Adipocyte (in vitro differentiated cells): ENCODE measurements at regions not wholly inside any gene's neighbourhood (a gene's known extent, or its start where the extent isn't known, plus 50 kb on each side); places are given as distances from the start of the nearest gene placed in this dataset.

Experiments
- DNase-seq: peaks from one replicate; pipeline ENCODE4 v3.0.0-alpha.2; 2015; ENCODE audit warnings: low read depth
- H3K27me3 ChIP-seq: replicated peaks from 2 replicates; pipeline ENCODE4 v1.7.0; 2013; ENCODE audit warnings: mild to moderate bottlenecking, low read length, moderate library complexity; ENCODE audit not compliant: control insufficient read depth, insufficient read depth
- H3K36me3 ChIP-seq: 2 replicates; pipeline ENCODE4 v1.7.0; 2013; ENCODE audit warnings: low read length, mild to moderate bottlenecking, moderate library complexity; ENCODE audit not compliant: control insufficient read depth, insufficient read depth, severe bottlenecking
- H3K4me1 ChIP-seq: 2 replicates; pipeline ENCODE4 v1.7.0; 2013; ENCODE audit warnings: mild to moderate bottlenecking, low read length, moderate library complexity; ENCODE audit not compliant: control insufficient read depth, insufficient read depth
- H3K4me3 ChIP-seq: 2 replicates; pipeline ENCODE4 v1.7.0; 2013; ENCODE audit warnings: mild to moderate bottlenecking, low read length, moderate library complexity
- H3K9ac ChIP-seq: 2 replicates; pipeline ENCODE4 v1.7.0; 2013; ENCODE audit warnings: mild to moderate bottlenecking, low read length, moderate library complexity
- H3K9me3 ChIP-seq: 2 replicates; pipeline ENCODE4 v1.7.0; 2013; ENCODE audit warnings: mild to moderate bottlenecking, low read length, moderate library complexity; ENCODE audit not compliant: control insufficient read depth

GRCh38 chr12:25780771-25781170 is 177.7 kb upstream of the RASSF8 start:
- Histone ChIP-seq H3K4me3 (no peak overlapping the region), H3K9ac (no peak overlapping the region), H3K9me3 (no peaks in the 10 kb centered on the region), H3K27me3 (no peaks in the 10 kb centered on the region), H3K4me1 (peaks cover 6% of the 10 kb centered on the region), H3K36me3 (no peaks in the 10 kb centered on the region)
- no peak for DNase-seq

- no peaks in the 10 kb centered on the region for H3K9me3 ChIP-seq
Measured at GRCh38 chr12:25781232-25781631, 177.2 kb upstream of the RASSF8 start.

GRCh38 chr12:25783566-25783965 is 174.9 kb upstream of the RASSF8 start:
- no peak overlapping the region for H3K9ac ChIP-seq
- H3K4me3 ChIP-seq, result no peak overlapping the region
- peaks cover 12% of the 10 kb centered on the region for H3K4me1 ChIP-seq
- no peak for DNase-seq
- H3K36me3 ChIP-seq, result no peaks in the 10 kb centered on the region
- no peaks in the 10 kb centered on the region for H3K27me3 ChIP-seq
- no peaks in the 10 kb centered on the region for H3K9me3 ChIP-seq

More at GRCh38 chr12:25781232-25781631, 177.2 kb upstream of the RASSF8 start:
- no peak for DNase-seq
- Histone ChIP-seq H3K9ac (no peak overlapping the region), H3K4me1 (peaks cover 1% of the 10 kb centered on the region), H3K27me3 (no peaks in the 10 kb centered on the region), H3K36me3 (no peaks in the 10 kb centered on the region), H3K4me3 (no peak overlapping the region)

GRCh38 chr12:25784669-25785068 is 173.8 kb upstream of the RASSF8 start:
- no peaks in the 10 kb centered on the region for H3K27me3 ChIP-seq
- peaks cover 22% of the 10 kb centered on the region for H3K4me1 ChIP-seq
- DNase-seq, result no peak
- H3K9ac ChIP-seq, result no peak overlapping the region
- H3K36me3 ChIP-seq, result no peaks in the 10 kb centered on the region
- H3K4me3 ChIP-seq, result no peak overlapping the region
- no peaks in the 10 kb centered on the region for H3K9me3 ChIP-seq

- Histone ChIP-seq H3K36me3 (no peaks in the 10 kb centered on the region), H3K9me3 (no peaks in the 10 kb centered on the region), H3K4me3 (no peak overlapping the region), H3K4me1 (peaks cover 27% of the 10 kb centered on the region), H3K27me3 (no peaks in the 10 kb centered on the region), H3K9ac (no peak overlapping the region)
- no peak for DNase-seq
Measured at GRCh38 chr12:25785134-25785533, 173.3 kb upstream of the RASSF8 start.

GRCh38 chr12:25787701-25788100 is 170.8 kb upstream of the RASSF8 start:
- no peak overlapping the region for H3K9ac ChIP-seq
- H3K9me3 ChIP-seq, result no peaks in the 10 kb centered on the region
- H3K36me3 ChIP-seq, result no peaks in the 10 kb centered on the region
- H3K4me3 ChIP-seq, result no peak overlapping the region
- H3K27me3 ChIP-seq, result no peaks in the 10 kb centered on the region
- DNase-seq, result no peak
- H3K4me1 ChIP-seq, result peaks cover 40% of the 10 kb centered on the region

GRCh38 chr12:25788707-25789442 is 169.6 kb upstream of the RASSF8 start:
- H3K9ac ChIP-seq, result peak overlapping the region; percentile 74
- DNase-seq, result peak; percentile 15
- H3K4me1 ChIP-seq, result peaks cover 40% of the 10 kb centered on the region
- H3K36me3 ChIP-seq, result no peaks in the 10 kb centered on the region
- H3K27me3 ChIP-seq, result no peaks in the 10 kb centered on the region
- H3K9me3 ChIP-seq, result no peaks in the 10 kb centered on the region
- H3K4me3 ChIP-seq, result peak overlapping the region; percentile 16

GRCh38 chr12:25789541-25789944 is 168.9 kb upstream of the RASSF8 start:
- Histone ChIP-seq H3K9me3 (no peaks in the 10 kb centered on the region), H3K4me3 (peak overlapping the region; percentile 55), H3K9ac (peak overlapping the region; percentile 74), H3K4me1 (peaks cover 40% of the 10 kb centered on the region), H3K27me3 (no peaks in the 10 kb centered on the region), H3K36me3 (no peaks in the 10 kb centered on the region)
- peak; percentile 90 for DNase-seq

GRCh38 chr12:25792031-25792430 is 166.5 kb upstream of the RASSF8 start:
- H3K9me3 ChIP-seq, result no peaks in the 10 kb centered on the region
- H3K4me3 ChIP-seq, result no peak overlapping the region
- no peak overlapping the region for H3K9ac ChIP-seq
- H3K4me1 ChIP-seq, result peaks cover 43% of the 10 kb centered on the region
- DNase-seq, result no peak
- H3K27me3 ChIP-seq, result no peaks in the 10 kb centered on the region
- H3K36me3 ChIP-seq, result no peaks in the 10 kb centered on the region

- no peaks in the 10 kb centered on the region for H3K9me3 ChIP-seq
- no peaks in the 10 kb centered on the region for H3K27me3 ChIP-seq
- H3K9ac ChIP-seq, result no peak overlapping the region
- H3K4me1 ChIP-seq, result peaks cover 35% of the 10 kb centered on the region
- DNase-seq, result no peak
- H3K36me3 ChIP-seq, result no peaks in the 10 kb centered on the region
- no peak overlapping the region for H3K4me3 ChIP-seq
Measured at GRCh38 chr12:25793196-25793595, 165.3 kb upstream of the RASSF8 start.

- Histone ChIP-seq H3K4me1 (peaks cover 22% of the 10 kb centered on the region), H3K9ac (no peak overlapping the region), H3K9me3 (no peaks in the 10 kb centered on the region), H3K27me3 (no peaks in the 10 kb centered on the region), H3K4me3 (no peak overlapping the region), H3K36me3 (no peaks in the 10 kb centered on the region)
- DNase-seq, result no peak
Measured at GRCh38 chr12:25794571-25794970, 163.9 kb upstream of the RASSF8 start.

- Histone ChIP-seq H3K9me3 (no peaks in the 10 kb centered on the region), H3K4me3 (no peak overlapping the region), H3K4me1 (peaks cover 6% of the 10 kb centered on the region), H3K9ac (no peak overlapping the region), H3K27me3 (no peaks in the 10 kb centered on the region), H3K36me3 (no peaks in the 10 kb centered on the region)
- DNase-seq, result no peak
Measured at GRCh38 chr12:25796523-25797000, 161.9 kb upstream of the RASSF8 start.
